ENCODE measurements at regions not wholly inside any gene's neighbourhood (a gene's known extent, or its start where the extent isn't known, plus 50 kb on each side); places are given as distances from the start of the nearest gene placed in this dataset.
"Not testable (repeated sequence)": the region's sequence is repeated elsewhere in the genome, so short reads cannot be mapped to it uniquely, and the experiment has no call there.

DNA sequence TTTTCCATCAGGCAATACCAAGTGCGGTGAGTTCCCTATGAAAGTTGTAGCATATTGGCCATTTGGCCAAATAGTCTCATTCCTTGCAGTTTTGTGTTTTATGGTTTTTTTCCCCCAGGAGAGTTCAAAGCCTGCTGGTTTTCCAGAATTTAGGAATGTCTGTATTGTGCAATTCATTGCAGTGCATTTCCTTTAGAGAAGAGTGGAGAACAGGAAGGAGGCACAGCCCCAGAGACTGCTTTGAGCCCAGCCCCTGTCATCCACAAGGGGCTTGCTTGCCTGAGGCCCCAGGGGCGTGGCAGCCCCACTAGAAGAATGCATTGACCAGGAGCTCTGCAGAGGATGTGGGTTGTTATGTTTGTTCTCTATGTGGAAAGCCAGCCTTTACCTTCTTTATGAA is 375.5 kb downstream of the BCL2L11 start:
- in situ Hi-C loops (cut with HindIII; ENCODE audit: low sequenced_read_pairs); DNase-seq (ENCODE audit: low spot score): not testable (repeated sequence)

DNA sequence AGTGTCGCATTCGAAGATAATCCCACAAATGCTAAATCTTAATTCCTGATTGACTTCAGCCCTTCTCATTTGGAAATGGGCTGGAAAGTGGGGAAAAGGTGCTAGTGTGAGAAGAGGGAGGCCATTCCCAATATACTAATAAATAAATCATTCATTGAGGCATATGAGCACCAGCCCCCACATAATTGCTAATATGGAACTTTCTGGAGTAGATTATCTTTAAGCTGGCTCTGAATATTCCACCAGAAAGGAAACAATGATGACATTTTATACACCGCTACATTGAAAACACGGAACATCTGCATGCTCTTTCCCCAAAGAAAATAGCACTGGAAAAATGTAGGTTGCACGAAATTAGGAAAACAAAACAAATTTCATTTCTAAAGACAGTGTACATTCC is 376.1 kb downstream of the BCL2L11 start:
- DNase-seq (ENCODE audit: low spot score); in situ Hi-C loops (cut with HindIII; ENCODE audit: low sequenced_read_pairs): not testable (repeated sequence)

- in situ Hi-C loops (cut with HindIII; ENCODE audit: low sequenced_read_pairs); DNase-seq (ENCODE audit: low spot score): not testable (repeated sequence)
These were observed 376.6 kb downstream of the BCL2L11 start for GRCh38 chr2:111497270-111497669.

DNA sequence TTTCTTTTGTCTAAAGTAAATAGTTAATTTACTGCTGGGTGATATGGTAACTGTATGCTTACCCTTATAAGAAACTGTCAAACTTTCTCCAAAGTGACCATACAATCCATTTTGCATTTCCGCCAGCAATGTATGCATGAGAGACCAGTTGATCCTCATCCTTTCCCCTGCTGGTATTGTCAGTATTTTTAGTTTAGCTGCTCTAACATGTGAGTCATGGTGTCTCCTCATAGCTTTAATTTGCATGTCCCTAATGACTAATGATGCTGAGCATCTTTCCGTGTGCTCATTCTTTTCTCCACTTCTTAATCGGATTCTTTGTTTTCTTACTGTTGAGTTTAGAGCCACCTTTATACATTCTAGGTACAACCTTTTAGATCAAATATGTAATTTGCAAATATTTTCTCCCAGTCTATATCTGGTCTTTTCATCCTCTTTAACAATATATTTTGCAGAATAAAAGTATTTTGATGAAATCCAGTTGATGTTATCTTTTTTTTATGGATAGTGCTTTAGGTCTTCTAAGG is 379.9 kb downstream of the BCL2L11 start:
- DNase-seq (ENCODE audit: low spot score); in situ Hi-C loops (cut with HindIII; ENCODE audit: low sequenced_read_pairs): not testable (repeated sequence)

- in situ Hi-C loops (cut with HindIII; ENCODE audit: low sequenced_read_pairs); DNase-seq (ENCODE audit: low spot score): not testable (repeated sequence)
These were observed 380.0 kb downstream of the ANAPC1 start for GRCh38 chr2:111503844-111504570.

DNA sequence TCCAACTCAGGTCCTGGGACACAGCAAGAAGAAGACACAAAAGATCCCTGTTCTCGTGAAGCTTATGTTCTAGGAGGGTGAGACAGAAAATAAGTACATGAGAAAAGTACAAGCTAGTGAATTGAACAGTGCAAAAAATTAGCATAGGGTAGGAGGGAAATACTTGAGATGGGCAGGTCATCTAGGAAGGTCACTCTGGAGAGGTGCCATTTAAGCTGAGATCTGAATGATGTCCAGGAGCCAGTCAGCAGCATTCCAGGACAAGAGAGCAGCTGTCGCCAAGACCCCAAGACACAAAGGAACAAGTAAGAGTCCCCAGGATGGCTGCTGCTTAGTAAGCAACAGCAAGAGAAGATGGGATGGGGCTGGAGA is 379.4 kb downstream of the ANAPC1 start:
- DNase-seq (ENCODE audit: low spot score); in situ Hi-C loops (cut with HindIII; ENCODE audit: low sequenced_read_pairs): not testable (repeated sequence)

DNA sequence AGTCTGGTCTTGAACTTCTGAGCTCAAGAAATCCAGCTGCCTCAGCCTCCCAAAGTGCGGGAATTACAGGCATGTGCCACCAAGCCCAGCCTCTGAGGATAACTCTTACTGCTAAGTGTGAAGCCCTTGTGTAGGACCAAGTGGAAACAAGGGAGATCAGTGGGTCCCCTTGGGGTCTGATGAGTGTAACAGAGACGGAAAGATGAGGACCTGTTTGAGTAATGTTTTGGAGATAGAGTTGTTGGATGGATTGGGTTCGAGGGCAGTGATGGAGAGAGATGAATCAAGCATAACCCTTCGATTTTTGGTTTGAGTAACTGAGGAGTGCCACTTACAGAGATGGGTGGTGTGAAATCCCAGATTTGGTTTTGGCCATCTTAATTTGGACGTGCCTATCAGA is 378.7 kb downstream of the ANAPC1 start:
- in situ Hi-C loops (cut with HindIII; ENCODE audit: low sequenced_read_pairs); DNase-seq (ENCODE audit: low spot score): not testable (repeated sequence)

- in situ Hi-C loops (cut with HindIII; ENCODE audit: low sequenced_read_pairs); DNase-seq (ENCODE audit: low spot score): not testable (repeated sequence)
These were observed 377.1 kb downstream of the ANAPC1 start for GRCh38 chr2:111506936-111507335.

DNA sequence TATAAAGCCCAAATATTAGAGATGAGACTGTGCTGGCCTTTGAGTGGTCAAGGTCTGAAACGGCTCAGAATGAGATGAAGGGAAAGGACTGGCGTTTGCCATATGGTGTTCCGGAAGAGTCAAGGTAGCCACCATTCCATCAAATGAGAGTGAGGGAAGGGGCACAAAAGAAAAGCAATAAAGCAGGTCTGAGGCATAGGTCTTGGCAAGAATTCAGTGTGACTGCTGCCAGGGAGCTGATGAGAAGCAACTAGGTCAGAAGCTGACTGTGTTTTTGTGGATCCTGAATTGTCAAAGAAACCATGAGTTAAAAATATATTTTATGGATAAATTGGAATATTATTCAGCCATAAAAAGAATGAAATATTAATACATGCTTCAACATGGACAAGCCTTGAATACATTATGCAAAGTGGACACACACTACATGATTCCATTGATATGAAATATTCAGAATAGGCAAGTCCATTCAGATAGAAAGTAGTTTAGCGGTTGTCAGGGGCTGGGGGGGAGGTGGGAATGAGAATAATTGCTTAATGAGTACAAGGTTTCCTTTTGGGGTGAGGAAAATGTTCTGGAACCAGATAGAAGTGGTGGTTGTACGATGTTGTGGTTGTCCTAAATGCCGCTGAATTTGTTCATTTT is 374.6 kb downstream of the ANAPC1 start:
- in situ Hi-C loops (cut with HindIII; ENCODE audit: low sequenced_read_pairs) = not testable (repeated sequence)
- DNase-seq (ENCODE audit: low spot score) = peak; percentile 4

GRCh38 chr2:111510384-111510783 is 373.6 kb downstream of the ANAPC1 start:
- DNase-seq (ENCODE audit: low spot score); in situ Hi-C loops (cut with HindIII; ENCODE audit: low sequenced_read_pairs): not testable (repeated sequence)

DNA sequence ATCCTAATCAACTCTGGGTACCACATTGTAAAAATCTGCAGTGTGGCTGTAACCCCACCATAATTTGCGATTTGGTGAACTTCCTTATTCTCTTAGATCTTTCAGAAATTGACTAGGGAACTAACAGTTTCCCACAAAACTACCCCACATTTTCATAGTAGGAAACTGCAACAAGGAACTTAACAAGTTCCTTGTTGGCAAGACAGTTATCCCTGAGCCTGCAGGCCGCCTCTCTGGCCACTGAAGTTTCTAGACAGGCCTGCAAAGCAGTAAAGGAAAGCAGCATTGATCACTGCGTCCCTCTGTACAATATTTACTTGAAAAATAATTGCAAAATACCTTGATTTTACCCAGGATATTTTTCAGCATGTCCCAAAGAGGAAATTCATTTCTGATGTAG is 372.9 kb downstream of the ANAPC1 start:
- in situ Hi-C loops (cut with HindIII; ENCODE audit: low sequenced_read_pairs) = not testable (repeated sequence)

GRCh38 chr2:111512378-111512777 is 371.6 kb downstream of the ANAPC1 start:
- in situ Hi-C loops (cut with HindIII; ENCODE audit: low sequenced_read_pairs); DNase-seq (ENCODE audit: low spot score): not testable (repeated sequence)

More for the DNA sequence above, 372.9 kb downstream of the ANAPC1 start:
- DNase-seq (ENCODE audit: low spot score) = not testable (repeated sequence)

DNA sequence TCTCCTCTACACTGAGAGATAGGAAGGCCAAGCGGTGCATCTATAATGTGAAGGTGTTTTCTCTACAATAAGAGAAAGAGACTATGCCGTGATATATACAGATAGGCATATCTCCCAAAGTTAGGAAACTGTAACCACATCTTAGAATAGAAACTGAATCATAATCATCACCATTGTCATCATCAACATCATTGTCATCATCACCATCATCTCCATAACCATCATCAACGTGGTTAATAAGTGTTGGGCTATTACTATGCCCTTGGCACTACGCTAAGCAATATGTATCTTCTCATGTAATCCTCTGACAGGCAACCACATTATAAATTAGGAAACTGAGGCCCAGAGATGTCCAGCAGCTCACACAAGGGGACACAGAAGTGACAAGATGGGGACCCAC is 369.9 kb downstream of the ANAPC1 start:
- in situ Hi-C loops (cut with HindIII; ENCODE audit: low sequenced_read_pairs) = not testable (repeated sequence)

GRCh38 chr2:111517050-111517720 is 366.8 kb downstream of the ANAPC1 start:
- DNase-seq (ENCODE audit: low spot score); in situ Hi-C loops (cut with HindIII; ENCODE audit: low sequenced_read_pairs): not testable (repeated sequence)

More for the DNA sequence above, 369.9 kb downstream of the ANAPC1 start:
- not testable (repeated sequence) for DNase-seq (ENCODE audit: low spot score)

- DNase-seq (ENCODE audit: low spot score); in situ Hi-C loops (cut with HindIII; ENCODE audit: low sequenced_read_pairs): not testable (repeated sequence)
These were observed 366.3 kb downstream of the ANAPC1 start for GRCh38 chr2:111517721-111518053.

DNA sequence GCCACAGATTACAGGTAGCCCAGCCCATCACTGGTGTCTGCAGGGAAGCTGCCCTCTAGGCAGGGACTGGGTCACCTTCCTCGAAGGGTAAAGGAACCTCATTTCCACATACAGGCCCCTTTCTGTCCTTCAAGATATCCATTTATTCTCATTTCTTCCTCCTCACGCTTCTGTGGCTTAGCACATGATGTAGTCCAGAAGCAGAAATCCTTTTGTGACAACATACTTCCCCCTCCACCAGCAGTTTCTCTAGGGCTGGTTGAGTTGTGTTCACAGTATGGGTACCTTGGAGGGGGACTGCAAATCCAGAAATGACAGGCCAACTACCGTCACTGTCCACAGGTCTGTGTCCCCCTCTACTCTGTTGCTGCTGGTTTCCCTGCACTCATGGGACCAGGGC is 364.9 kb downstream of the ANAPC1 start:
- no peak for DNase-seq (ENCODE audit: low spot score)
- in situ Hi-C loops (cut with HindIII; ENCODE audit: low sequenced_read_pairs) = no loop called here

DNA sequence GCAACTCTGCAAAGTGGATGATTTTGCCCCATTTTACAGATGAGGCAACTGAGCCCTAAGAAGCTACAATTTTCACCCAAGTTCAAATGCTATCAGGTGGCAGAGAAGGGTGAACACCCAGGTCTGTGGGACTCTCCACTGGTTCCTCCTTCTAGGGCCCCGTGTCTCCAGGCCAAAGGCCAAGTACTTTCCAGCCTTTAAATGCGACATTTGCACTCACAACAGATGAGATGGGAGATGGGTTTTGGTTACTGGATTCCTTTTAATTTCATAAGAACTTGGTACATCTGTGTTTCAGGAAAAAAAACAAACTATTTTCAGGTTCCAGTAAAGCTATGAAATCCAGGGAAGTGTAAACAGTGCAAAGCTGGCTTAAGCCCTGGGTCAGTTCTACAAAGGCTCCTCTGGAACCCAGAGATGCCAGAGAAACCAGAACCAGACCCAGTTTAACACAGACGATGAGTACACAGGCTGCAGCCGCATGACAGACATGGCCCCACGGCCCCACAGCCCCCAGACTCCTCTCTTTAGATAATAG is 361.7 kb downstream of the ANAPC1 start:
- in situ Hi-C loops (cut with HindIII; ENCODE audit: low sequenced_read_pairs) = no loop called here
- no peak for DNase-seq (ENCODE audit: low spot score)

DNA sequence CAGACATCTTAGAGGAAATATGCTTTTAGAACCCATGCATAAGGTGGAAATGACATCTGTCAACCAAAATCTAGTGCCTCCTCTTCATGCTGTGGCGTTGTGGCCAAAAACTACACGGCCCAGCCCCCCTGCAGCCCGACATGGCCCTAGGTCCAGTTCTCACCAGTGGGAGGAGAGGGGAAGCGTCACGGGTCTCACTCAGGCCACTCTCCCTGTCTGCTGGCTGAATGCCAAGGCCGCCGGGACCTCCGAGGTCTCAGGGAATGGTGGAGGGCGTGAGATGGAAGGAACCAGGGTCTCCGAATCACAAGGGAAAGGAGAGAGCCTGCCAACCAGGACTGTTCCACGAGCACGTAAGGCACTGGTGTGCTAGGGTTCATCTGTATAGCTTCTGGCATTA is 361.0 kb downstream of the ANAPC1 start:
- no peak for DNase-seq (ENCODE audit: low spot score)
- in situ Hi-C loops (cut with HindIII; ENCODE audit: low sequenced_read_pairs) = no loop called here

DNA sequence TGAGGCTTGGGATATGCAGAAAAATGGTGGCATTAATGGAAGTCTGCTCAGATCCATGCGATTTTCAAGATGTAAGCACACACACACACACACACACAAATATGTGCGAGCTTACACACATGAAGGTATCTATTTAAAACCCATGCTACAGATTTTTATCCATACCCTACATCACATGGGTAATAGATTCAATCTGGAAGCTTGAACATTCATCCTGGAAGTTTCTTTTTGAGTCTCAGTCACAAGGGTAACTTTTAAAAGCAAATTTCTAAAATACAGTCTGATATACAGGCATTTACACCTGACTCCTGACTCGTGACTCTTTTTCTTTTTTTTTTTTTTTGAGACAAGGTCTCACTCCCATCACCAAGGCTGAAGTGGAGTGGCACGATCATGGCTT is 359.0 kb downstream of the ANAPC1 start:
- DNase-seq (ENCODE audit: low spot score); in situ Hi-C loops (cut with HindIII; ENCODE audit: low sequenced_read_pairs): not testable (repeated sequence)

Measured in G401 (cell line).